Trophoblast cell (in vitro differentiated cells and primary cell): ENCODE measurements at regions not wholly inside any gene's neighbourhood (a gene's known extent, or its start where the extent isn't known, plus 50 kb on each side); places are given as distances from the start of the nearest gene placed in this dataset.

Experiments used
- DNase-seq, 2 donors: peaks; one replicate each; pipeline ENCODE4 v3.0.0-alpha.2; 2016
- H2AFZ ChIP-seq: 2 replicates; pipeline ENCODE4 v1.6.1; 2013; ENCODE audit warnings: low read length, moderate library complexity, mild to moderate bottlenecking; ENCODE audit not compliant: insufficient read depth, poor library complexity
- H2AK5ac ChIP-seq: 2 replicates; pipeline ENCODE4 v1.6.1; 2013; ENCODE audit warnings: mild to moderate bottlenecking, low read length
- H2BK120ac ChIP-seq: 2 replicates; pipeline ENCODE4 v1.6.1; 2013; ENCODE audit warnings: low read length, mild to moderate bottlenecking, moderate library complexity; ENCODE audit not compliant: insufficient read depth, poor library complexity
- H2BK12ac ChIP-seq: 2 replicates; pipeline ENCODE4 v1.6.1; 2013; ENCODE audit warnings: mild to moderate bottlenecking, low read length, moderate library complexity
- H2BK5ac ChIP-seq: 2 replicates; pipeline ENCODE4 v1.6.1; 2013; ENCODE audit warnings: low read length, low read depth, moderate library complexity, mild to moderate bottlenecking; ENCODE audit not compliant: poor library complexity
- H3K14ac ChIP-seq: 2 replicates; pipeline ENCODE4 v1.6.1; 2013; ENCODE audit warnings: mild to moderate bottlenecking, low read length
- H3K18ac ChIP-seq: 2 replicates; pipeline ENCODE4 v1.6.1; 2013; ENCODE audit warnings: mild to moderate bottlenecking, low read length
- H3K23ac ChIP-seq: 2 replicates; pipeline ENCODE4 v1.6.1; 2013; ENCODE audit warnings: low read length
- H3K27ac ChIP-seq: 2 replicates; pipeline ENCODE4 v1.5.1; 2013; ENCODE audit warnings: low read depth, mild to moderate bottlenecking, inconsistent platforms, low read length, moderate library complexity
- H3K27me3 ChIP-seq: 2 replicates; pipeline ENCODE4 v1.6.1; 2013; ENCODE audit warnings: inconsistent platforms, mild to moderate bottlenecking, low read length, moderate library complexity; ENCODE audit not compliant: insufficient read depth
- H3K36me3 ChIP-seq, 2 experiments: 1 replicate in 1 of 2; 2 replicates in 1 of 2; pipeline ENCODE4 v1.6.1; 2013; ENCODE audit warnings: low read length in 2 of 2, mild to moderate bottlenecking in 2 of 2, moderate library complexity in 1 of 2; ENCODE audit not compliant: insufficient read depth in 2 of 2, control insufficient read depth in 1 of 2
- H3K4ac ChIP-seq: 2 replicates; pipeline ENCODE4 v1.6.1; 2013; ENCODE audit warnings: low read depth, mild to moderate bottlenecking, low read length, moderate library complexity
- H3K4me1 ChIP-seq, 2 experiments: 1 replicate in 1 of 2; 2 replicates in 1 of 2; pipeline ENCODE4 v1.6.1; 2013; ENCODE audit warnings: low read length in 2 of 2, mild to moderate bottlenecking in 2 of 2, moderate library complexity in 1 of 2; ENCODE audit not compliant: insufficient read depth in 2 of 2, control insufficient read depth in 1 of 2
- H3K4me2 ChIP-seq: 2 replicates; pipeline ENCODE4 v1.6.1; 2013; ENCODE audit warnings: inconsistent platforms, mild to moderate bottlenecking, low read length, moderate library complexity
- H3K4me3 ChIP-seq: 2 replicates; pipeline ENCODE4 v1.5.1; 2013; ENCODE audit warnings: mild to moderate bottlenecking, low read depth, low read length, inconsistent platforms
- H3K79me1 ChIP-seq: one replicate; pipeline ENCODE4 v1.6.1; 2013; ENCODE audit warnings: low read length
- H3K79me2 ChIP-seq: 2 replicates; pipeline ENCODE4 v1.6.1; 2013; ENCODE audit warnings: low read length, mild to moderate bottlenecking; ENCODE audit not compliant: control insufficient read depth, insufficient read depth, poor library complexity
- H3K9ac ChIP-seq: 2 replicates; pipeline ENCODE4 v1.6.1; 2013; ENCODE audit warnings: mild to moderate bottlenecking, low read length
- H3K9me3 ChIP-seq: 2 replicates; pipeline ENCODE4 v1.6.1; 2013; ENCODE audit warnings: low read depth, mild to moderate bottlenecking, control low read depth, inconsistent platforms, low read length; ENCODE audit not compliant: insufficient read depth
- H4K12ac ChIP-seq: 2 replicates; pipeline ENCODE4 v1.6.1; 2013; ENCODE audit warnings: low read depth, mild to moderate bottlenecking, low read length, moderate library complexity
- H4K8ac ChIP-seq: 2 replicates; pipeline ENCODE4 v1.6.1; 2013; ENCODE audit warnings: low read depth, mild to moderate bottlenecking, low read length, moderate library complexity
- H4K91ac ChIP-seq: one replicate; pipeline ENCODE4 v1.6.1; 2013; ENCODE audit warnings: low read depth, mild to moderate bottlenecking, low read length, moderate library complexity
- WGBS: extraction: QIAGEN DNeasy Blood & Tissue Kit; methylation state at CpG from one replicate; pipeline ENCODE4 v1.1.7; 2013; ENCODE audit warnings: missing lambda C conversion rate; ENCODE audit not compliant: insufficient read length, insufficient coverage; ENCODE audit errors: extremely low coverage; 5-methylcytosine and 5-hydroxymethylcytosine counted together

GRCh38 chr2:46836295-46837111, 79.1 kb downstream of the MCFD2 start:
- no peak overlapping the region for H3K4ac ChIP-seq
- H4K12ac ChIP-seq: no peak overlapping the region
- no peak overlapping the region for H3K4me2 ChIP-seq
- H3K36me3 ChIP-seq: no peaks in the 10 kb centered on the region
- no peak overlapping the region for H4K91ac ChIP-seq
- H3K79me1 ChIP-seq: no peaks in the 10 kb centered on the region
- H2AFZ ChIP-seq: no peak overlapping the region
- no peaks in the 10 kb centered on the region for H3K79me2 ChIP-seq
- H3K18ac ChIP-seq: no peak overlapping the region
- no peaks in the 10 kb centered on the region for H3K27me3 ChIP-seq
- DNase-seq: no peak
- no peak overlapping the region for H2BK12ac ChIP-seq
- H4K8ac ChIP-seq: no peak overlapping the region
- no peak overlapping the region for H2AK5ac ChIP-seq
- no peak overlapping the region for H3K4me3 ChIP-seq
- no CpG with 5 or more reads among the region's 12 CpGs for WGBS
- no peak overlapping the region for H2BK120ac ChIP-seq
- no peaks in the 10 kb centered on the region for H3K4me1 ChIP-seq
- H2BK5ac ChIP-seq: no peak overlapping the region
- no peak overlapping the region for H3K27ac ChIP-seq
- no peak overlapping the region for H3K14ac ChIP-seq
- H3K9ac ChIP-seq: no peak overlapping the region
- H3K23ac ChIP-seq: no peak overlapping the region
- H3K9me3 ChIP-seq: no peaks in the 10 kb centered on the region

GRCh38 chr2:46835520-46835919, 80.1 kb downstream of the MCFD2 start:
- DNase-seq: no peak
- WGBS: no CpG with 5 or more reads among the region's 6 CpGs
- Histone ChIP-seq H3K4me3 (no peak overlapping the region), H3K9ac (no peak overlapping the region), H3K36me3 (no peaks in the 10 kb centered on the region), H3K79me2 (no peaks in the 10 kb centered on the region), H3K79me1 (no peaks in the 10 kb centered on the region), H3K4ac (no peak overlapping the region), H2BK120ac (no peak overlapping the region), H4K91ac (no peak overlapping the region), H3K4me1 (no peaks in the 10 kb centered on the region), H4K8ac (no peak overlapping the region), H2BK12ac (no peak overlapping the region), H3K9me3 (no peaks in the 10 kb centered on the region), H3K23ac (no peak overlapping the region), H3K4me2 (no peak overlapping the region), H3K27me3 (no peaks in the 10 kb centered on the region), H2AFZ (no peak overlapping the region), H2BK5ac (no peak overlapping the region), H3K27ac (no peak overlapping the region), H3K14ac (no peak overlapping the region), H4K12ac (no peak overlapping the region), H2AK5ac (no peak overlapping the region), H3K18ac (no peak overlapping the region)

- no peak for DNase-seq
- Histone ChIP-seq H3K9ac (no peak overlapping the region), H2AFZ (no peak overlapping the region), H2AK5ac (no peak overlapping the region), H4K12ac (no peak overlapping the region), H2BK5ac (no peak overlapping the region), H3K14ac (no peak overlapping the region), H3K4me3 (no peak overlapping the region), H3K27me3 (no peaks in the 10 kb centered on the region), H4K8ac (no peak overlapping the region), H3K27ac (no peak overlapping the region), H3K4ac (no peak overlapping the region), H3K9me3 (peaks cover 2% of the 10 kb centered on the region), H3K4me2 (no peak overlapping the region), H4K91ac (no peak overlapping the region), H3K36me3 (no peaks in the 10 kb centered on the region), H3K18ac (no peak overlapping the region), H3K23ac (no peak overlapping the region), H3K79me2 (no peaks in the 10 kb centered on the region), H3K79me1 (no peaks in the 10 kb centered on the region), H3K4me1 (no peaks in the 10 kb centered on the region), H2BK120ac (no peak overlapping the region), H2BK12ac (no peak overlapping the region)
- no CpG with 5 or more reads among the region's 1 CpG for WGBS
Observed at GRCh38 chr2:46832543-46832942, 83.1 kb downstream of the MCFD2 start.

GRCh38 chr2:46831869-46832265, 83.7 kb downstream of the MCFD2 start:
- DNase-seq: no peak
- Histone ChIP-seq H3K4me3 (no peak overlapping the region), H3K4me2 (no peak overlapping the region), H3K14ac (no peak overlapping the region), H2AK5ac (no peak overlapping the region), H3K27me3 (no peaks in the 10 kb centered on the region), H2BK120ac (no peak overlapping the region), H3K18ac (no peak overlapping the region), H3K9me3 (peaks cover 2% of the 10 kb centered on the region), H2AFZ (no peak overlapping the region), H3K4me1 (no peaks in the 10 kb centered on the region), H4K91ac (no peak overlapping the region), H4K8ac (no peak overlapping the region), H3K4ac (no peak overlapping the region), H3K36me3 (no peaks in the 10 kb centered on the region), H3K79me2 (no peaks in the 10 kb centered on the region), H3K9ac (no peak overlapping the region), H3K79me1 (no peaks in the 10 kb centered on the region), H2BK12ac (no peak overlapping the region), H3K23ac (no peak overlapping the region), H3K27ac (no peak overlapping the region), H2BK5ac (no peak overlapping the region), H4K12ac (no peak overlapping the region)
- no CpG with 5 or more reads among the region's 4 CpGs for WGBS
